ENCODE measurements at regions not wholly inside any gene's neighbourhood (a gene's known extent, or its start where the extent isn't known, plus 50 kb on each side); places are given as distances from the start of the nearest gene placed in this dataset.
"Not testable (repeated sequence)": the region's sequence is repeated elsewhere in the genome, so short reads cannot be mapped to it uniquely, and the experiment has no call there.

DNA sequence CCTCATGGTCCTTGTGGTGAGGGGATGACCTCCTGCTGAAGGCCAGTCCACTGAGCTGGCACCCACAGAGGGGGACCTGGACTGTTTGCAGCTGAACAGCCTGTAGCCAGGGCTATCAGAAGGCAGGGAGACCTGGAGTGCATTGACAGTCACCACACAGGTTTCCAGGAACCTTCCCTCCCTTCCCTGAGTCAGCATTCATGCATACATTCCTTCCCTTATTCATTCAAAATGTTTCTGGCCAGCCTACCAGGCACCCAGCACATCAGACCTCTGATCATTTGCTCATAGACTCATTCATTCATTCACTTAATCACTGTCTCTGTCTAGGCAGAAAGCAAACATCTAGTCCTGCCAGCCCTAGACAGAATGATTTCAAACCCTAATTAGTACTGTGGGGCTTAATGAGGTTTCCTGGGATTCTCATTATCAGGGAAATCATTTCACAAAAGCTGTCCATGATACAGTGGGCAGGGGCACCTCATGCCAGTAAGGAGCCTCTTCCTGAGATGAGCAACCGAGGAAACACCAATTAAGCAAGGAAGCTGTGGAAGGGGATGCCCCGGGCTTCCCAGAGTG lies 110.1 kb upstream of the PPP1R26 start:
- no peak for DNase-seq (ENCODE audit: low read depth)
- in situ Hi-C loops (cut with HindIII; ENCODE audit: low pct_unique_long_range_greater_than_20kb, low sequenced_read_pairs): no loop called here

DNA sequence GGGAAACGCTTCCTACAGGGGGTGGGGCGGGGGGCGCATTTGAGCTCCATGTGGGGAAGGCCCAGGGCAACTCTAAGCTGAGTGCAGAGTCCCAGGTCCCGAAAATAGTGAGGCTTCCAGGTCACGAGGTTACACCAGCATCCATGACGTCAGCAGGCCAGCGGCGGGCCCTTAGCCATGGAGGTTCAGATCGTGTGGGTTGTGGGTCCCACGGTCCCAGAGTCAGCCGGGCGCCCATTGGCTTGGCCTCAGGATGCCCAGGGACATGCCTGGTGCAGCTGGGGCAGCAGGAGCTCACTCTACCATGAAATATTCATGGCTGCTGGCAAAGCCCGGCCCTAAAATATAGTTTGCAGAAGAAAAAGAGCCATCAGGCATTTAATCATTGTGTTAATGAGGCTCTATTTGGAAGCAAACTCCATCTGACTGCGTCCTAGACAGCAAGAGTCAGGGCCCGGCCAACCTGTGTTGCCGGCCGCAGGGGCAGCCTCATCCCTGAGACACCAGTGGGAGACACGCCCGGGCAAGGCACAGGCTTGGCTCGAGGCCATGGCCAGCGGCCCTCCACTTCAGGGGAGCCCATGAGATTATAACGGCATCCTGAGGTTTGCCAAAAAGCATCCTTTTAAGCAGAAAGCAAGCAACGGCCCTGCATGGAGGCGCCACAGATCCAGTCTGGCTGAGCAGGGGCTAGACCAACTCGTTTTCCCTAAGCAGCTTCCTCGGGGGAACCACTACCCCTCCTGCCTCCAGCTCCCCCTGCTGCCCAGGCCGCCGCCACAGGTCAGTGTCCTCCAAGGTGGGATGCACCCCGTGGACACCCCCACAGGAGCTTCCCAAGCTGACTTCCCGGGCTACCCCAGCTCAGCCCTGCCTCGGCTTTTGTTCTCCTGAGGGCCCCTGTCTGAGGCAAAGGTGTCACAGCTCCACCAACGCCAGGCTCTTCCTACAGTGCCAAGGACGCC lies 108.9 kb upstream of the PPP1R26 start:
- no peak for DNase-seq (ENCODE audit: low read depth)
- in situ Hi-C loops (cut with HindIII; ENCODE audit: low pct_unique_long_range_greater_than_20kb, low sequenced_read_pairs): no loop called here

DNA sequence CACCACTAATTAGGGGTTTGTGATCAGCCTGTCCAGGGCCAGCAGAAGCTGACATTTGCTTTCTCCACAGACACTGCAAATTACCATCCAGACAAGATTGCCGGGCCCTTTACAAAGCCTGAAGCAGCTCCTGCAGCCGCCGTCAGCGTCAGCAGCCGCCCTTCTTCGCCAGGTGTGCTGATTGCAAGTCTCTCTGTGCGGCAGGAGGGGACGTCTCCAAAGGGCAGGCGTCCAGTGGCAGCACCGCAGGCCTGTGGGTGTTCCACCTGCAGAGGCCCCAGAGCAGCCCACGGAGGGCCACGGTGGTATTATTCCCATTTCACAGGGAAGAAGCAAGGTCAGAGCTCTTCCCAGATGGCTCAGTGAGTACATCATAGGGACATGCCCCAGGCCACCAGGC lies 108.0 kb upstream of the PPP1R26 start:
- DNase-seq (ENCODE audit: low read depth): no peak
- in situ Hi-C loops (cut with HindIII; ENCODE audit: low pct_unique_long_range_greater_than_20kb, low sequenced_read_pairs): no loop called here

DNA sequence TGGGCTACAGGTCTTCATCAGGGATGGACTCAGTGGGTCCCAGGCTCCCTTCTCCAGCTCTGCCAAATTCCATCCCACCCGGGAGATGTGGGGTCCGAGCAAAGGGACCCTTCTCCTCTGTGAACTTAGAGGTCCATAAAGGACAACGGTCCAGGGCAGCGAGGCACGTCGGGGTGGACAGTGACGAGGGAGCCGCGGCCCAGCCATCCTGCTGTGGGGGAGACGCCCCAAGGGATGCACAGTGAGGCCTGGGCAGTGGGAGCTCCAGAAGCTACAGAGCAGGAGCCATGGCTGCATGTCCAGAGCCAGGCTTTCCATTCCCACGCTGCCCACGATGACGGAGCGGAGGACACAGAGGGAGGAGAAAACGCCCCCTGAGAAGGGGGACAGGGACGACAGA lies 107.5 kb upstream of the PPP1R26 start:
- in situ Hi-C loops (cut with HindIII; ENCODE audit: low pct_unique_long_range_greater_than_20kb, low sequenced_read_pairs): no loop called here

DNA sequence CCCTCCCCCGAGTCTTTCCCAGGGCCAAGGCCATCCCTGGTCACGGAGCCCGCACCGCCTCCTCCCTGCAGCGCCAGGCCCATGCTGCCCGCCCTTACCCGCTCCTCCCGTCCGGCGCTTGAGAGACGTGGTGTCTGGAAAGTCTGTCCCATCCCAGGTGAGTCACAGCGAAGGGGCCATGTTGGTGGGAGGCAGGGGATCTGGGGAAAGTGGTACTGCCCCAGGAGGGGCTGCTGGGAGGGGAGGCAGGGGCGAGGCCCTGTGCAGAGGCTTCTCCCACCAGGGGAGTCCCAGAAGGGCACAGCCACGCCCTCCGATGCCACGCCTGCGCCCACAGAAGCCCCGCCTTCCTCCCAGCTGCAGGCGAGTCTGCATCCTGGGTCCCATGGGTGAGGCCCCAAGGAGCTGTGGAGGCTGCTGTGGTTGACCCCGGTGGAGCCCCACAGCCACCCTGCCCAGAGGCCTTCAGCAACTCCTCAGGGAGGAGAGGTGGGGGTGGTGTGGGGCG lies 107.0 kb upstream of the PPP1R26 start:
- in situ Hi-C loops (cut with HindIII; ENCODE audit: low pct_unique_long_range_greater_than_20kb, low sequenced_read_pairs): no loop called here
- no peak for DNase-seq (ENCODE audit: low read depth)

More for the DNA sequence above, 107.5 kb upstream of the PPP1R26 start:
- DNase-seq (ENCODE audit: low read depth): no peak

DNA sequence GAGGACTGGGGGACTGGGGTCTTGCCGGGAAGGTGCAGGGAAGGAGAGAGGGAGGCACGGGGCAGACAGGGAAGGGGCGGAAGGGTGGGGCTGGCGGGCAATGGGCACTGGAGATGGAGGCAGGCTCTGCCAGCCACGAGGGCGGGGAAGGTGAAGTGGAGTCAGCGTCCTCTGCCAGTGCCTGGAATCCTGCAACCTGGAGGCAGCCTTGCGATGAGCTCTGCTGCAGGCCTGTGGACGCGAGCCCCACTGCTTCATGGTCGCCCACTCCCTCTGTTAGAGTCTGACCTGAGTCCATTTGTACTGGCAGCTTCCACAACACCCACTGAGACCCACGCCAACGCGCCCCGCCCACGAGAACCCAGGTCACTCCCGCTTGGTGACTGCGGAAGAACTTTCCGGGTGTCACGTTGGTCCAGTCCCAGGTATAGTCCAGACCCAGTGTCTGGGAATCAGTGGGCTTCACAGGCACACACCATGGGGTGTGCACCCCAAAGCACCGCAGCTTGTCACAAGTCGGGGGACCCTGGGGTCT lies 106.4 kb upstream of the PPP1R26 start:
- in situ Hi-C loops (cut with HindIII; ENCODE audit: low pct_unique_long_range_greater_than_20kb, low sequenced_read_pairs): no loop called here
- no peak for DNase-seq (ENCODE audit: low read depth)

DNA sequence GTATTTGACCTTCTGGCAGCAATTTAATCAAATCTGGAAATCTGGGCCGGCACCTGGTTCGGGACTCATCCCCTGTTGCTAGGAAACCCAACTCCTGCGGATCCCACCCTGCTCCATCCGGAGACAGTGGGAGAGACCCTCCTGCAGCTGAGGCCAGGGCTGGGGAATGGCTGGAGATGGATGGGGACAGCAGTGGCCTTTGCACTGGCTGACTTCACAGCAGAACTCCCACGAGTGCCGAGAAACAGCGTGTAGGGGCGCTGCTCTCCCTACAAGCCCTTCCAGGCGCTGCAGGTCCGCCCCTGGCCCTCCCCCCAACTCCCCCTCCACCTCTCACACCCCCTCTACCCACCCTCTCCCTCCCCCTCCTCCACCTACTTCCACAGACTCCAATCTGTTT lies 105.8 kb upstream of the PPP1R26 start:
- DNase-seq (ENCODE audit: low read depth): no peak
- in situ Hi-C loops (cut with HindIII; ENCODE audit: low pct_unique_long_range_greater_than_20kb, low sequenced_read_pairs): no loop called here

DNA sequence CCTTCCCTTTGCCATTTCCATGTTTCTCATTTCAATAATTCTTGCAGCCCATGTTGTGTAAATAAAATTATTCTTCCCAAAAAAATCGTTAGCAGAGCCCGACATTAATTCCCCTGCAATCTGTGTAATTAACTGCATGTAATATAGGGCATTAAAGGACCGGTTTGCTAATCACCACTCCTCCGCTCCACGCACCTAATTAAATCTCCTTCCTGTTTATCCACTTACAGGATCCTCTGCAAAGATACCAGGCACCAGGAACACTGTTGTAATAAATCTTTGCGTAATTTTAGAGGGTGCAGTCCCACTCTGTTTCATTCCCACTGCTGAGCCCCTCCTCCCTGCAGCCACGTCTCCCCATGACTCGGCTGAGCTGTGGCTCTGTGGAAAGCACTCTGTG lies 105.0 kb upstream of the PPP1R26 start:
- in situ Hi-C loops (cut with HindIII; ENCODE audit: low pct_unique_long_range_greater_than_20kb, low sequenced_read_pairs): no loop called here
- DNase-seq (ENCODE audit: low read depth): no peak

DNA sequence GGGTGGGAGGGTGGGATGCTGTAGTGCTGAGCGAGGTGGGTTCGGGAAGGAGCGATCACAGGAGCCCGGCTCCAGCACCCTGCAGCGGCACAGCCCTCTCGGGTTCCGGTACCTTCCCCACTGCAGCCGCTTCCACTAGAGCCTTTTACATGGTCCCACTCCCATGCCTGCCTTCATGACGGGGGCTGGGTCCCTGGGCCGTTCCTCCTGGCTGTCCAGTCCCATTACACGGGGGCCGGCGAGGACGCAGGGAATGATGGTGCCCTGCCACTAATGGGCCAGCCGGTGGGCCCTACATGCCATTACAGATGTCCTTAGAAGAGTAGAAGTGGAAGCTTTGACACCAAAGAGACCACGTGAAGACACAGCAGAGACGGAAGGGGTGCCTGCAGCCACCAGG lies 104.6 kb upstream of the PPP1R26 start:
- in situ Hi-C loops (cut with HindIII; ENCODE audit: low pct_unique_long_range_greater_than_20kb, low sequenced_read_pairs): no loop called here
- DNase-seq (ENCODE audit: low read depth): no peak

DNA sequence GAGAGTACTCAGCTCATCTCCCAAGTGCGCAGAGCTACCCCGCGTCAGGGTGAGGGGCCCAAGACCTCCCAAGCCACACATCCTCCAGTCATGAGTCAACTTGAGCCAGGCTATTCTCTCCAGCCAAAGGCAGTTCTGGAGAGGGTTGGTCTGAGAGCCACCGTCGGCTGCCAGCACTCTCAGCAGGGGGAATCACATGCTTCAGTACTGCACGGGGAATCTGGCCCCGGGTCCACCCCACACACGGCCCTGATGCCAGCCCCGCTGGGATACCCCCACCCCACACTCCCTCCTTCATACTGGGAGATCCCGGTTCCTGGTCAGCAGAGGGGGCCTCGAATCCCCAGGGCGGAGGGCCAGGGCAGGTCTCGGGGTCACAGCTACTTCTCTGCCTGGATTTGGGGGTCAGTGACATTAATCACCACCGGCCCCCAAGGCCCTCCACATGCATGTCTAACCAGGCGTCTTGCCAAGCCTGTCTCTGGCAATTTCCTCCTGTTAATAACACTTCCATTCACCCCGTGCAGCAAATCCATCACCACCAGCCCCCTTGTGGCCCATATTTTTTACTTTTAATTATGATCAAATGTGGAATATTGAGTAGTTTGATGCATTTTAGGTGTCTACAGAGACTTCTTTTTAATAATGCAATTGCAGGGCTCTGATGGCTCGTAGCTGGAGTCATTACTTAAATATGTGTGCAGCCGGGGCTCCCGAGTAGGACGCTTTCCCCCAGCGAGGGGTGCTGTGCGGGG lies 102.9 kb upstream of the PPP1R26 start:
- in situ Hi-C loops (cut with HindIII; ENCODE audit: low pct_unique_long_range_greater_than_20kb, low sequenced_read_pairs): no loop called here
- no peak for DNase-seq (ENCODE audit: low read depth)

DNA sequence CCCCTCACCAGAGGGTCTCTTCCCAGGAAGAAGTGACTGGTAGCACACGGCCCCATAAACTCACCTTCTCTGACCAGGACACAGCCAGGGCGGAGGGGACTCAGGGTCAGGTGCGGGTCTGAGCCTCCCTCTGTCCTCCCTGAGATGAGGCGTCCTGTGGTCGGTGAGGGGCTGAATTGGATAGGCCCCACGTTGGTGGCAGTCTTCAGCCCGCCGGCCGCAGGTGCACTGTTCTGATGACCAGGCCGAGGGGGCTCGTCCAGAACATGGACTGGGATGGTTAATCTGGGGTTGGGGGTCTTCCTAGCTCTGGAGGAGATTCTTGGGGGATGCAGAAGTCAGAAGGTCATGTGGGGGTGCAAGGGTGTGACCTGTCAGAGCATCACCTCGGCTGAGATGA lies 102.2 kb upstream of the PPP1R26 start:
- DNase-seq (ENCODE audit: low read depth): no peak
- in situ Hi-C loops (cut with HindIII; ENCODE audit: low pct_unique_long_range_greater_than_20kb, low sequenced_read_pairs): no loop called here

DNA sequence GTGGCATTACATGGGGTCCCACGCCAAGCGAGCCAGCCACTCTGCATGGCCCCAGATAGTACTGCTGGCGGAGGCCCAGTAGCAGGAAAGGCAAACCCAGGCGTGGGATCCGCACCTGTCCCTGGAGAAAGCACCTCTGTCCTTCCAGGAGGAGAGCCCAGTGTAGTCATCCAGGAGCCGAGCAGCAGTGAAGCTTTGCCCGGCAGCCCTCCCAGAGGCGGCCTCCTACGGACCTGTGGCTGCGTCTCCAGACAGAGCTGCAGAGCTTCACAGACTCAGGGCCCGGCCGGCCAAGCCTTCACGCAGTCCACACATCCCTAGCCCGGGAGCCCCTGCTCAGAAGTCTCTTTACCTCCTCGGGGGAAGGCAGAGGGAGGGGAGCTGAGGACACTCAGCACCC lies 100.8 kb upstream of the PPP1R26 start:
- DNase-seq (ENCODE audit: low read depth): no peak
- in situ Hi-C loops (cut with HindIII; ENCODE audit: low pct_unique_long_range_greater_than_20kb, low sequenced_read_pairs): no loop called here

DNA sequence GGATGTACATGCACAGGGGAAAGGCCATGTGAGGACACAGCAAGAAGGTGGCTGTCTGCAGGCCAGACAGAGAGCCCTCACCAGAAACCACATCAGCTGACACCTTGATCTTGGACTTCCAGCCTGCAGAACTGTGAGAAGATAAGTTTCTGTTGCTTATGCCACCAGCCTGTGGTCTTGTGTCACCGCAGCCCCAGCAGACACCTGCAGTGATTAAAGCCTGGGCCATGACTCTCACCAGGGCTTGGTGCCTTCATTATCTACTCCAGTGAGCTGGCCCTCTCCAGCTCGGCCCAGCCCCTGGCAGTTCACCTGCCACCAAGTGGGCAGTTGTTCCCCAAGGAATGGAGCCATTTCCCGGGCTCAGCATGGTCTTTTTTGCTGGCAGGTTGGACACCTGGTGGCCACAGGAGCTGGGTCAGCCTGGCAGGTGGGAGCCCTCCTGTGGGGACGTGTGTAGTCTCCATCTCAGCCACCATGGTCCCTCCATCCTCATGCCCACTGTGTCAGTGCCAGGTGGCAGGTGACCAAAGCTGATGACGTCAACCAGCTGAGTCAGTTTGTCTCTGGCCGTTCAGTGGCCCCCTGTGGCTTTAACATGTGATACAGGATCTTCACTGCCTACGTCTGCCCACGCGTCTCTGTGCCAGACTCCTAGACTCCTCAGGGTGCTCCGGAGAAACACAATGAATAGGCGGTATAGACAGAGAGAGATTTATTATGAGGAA lies 99.9 kb upstream of the PPP1R26 start:
- DNase-seq (ENCODE audit: low read depth): no peak

DNA sequence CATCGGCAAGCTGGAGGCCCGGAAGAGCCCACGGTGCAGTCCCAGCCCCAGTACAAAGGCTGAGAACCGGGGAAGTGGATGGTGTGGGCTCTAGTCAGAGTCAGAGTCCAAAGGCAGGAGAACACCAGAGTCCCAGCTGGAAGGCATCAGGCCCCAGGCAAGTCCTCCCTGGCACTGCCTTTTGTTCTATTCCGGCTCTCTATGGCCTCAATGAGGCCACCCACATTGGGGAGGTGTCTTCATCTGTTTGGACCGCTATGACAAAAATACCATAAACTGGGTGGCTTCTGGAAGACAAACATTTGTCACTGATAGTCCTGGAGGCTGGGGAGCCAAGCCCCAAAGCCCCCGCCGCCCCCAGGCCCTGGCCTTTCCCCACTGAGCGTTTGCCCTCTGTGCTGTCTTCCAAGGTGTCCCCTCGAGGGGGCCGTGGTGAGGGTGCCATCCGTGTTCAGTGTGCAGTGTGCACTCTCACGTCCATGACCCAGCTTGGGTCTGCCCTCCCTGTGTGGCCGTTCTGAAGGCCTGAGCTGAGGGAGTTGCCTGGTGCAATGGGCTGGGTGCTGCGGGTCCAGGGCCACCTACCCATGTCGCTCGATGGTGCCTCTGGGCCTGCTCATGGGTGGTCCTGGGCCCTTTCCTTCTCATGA lies 99.1 kb upstream of the PPP1R26 start:
- in situ Hi-C loops (cut with HindIII; ENCODE audit: low pct_unique_long_range_greater_than_20kb, low sequenced_read_pairs): no loop called here
- no peak for DNase-seq (ENCODE audit: low read depth)

More for the DNA sequence above, 99.9 kb upstream of the PPP1R26 start:
- in situ Hi-C loops (cut with HindIII; ENCODE audit: low pct_unique_long_range_greater_than_20kb, low sequenced_read_pairs): no loop called here

DNA sequence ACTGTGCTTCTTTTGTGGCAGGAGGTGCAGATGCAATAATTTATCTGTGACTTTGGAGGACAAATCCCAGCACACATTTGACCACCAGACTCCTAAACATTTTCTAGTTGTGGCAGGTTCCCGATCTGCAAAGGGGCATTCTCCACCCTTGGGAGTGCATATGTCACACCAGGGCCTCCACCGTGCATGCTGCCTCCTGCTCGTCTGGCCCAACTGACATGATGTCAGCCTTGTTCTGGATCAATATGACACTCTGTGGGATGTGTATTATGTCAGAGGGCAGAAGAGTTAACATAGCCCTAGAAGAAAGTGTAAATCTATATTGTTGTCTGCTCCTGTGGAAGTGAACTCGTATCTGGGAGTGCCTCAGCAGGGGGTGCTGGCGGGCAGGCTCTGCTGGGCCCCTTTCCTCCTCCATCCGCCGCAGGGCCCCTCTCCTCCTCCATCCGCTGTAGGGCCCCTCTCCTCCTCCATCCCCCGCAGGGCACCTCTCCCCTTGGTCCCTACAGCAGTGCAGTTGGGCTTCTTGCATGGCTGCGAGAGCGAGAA lies 97.7 kb upstream of the PPP1R26 start:
- DNase-seq (ENCODE audit: low read depth): no peak
- in situ Hi-C loops (cut with HindIII; ENCODE audit: low pct_unique_long_range_greater_than_20kb, low sequenced_read_pairs): no loop called here

DNA sequence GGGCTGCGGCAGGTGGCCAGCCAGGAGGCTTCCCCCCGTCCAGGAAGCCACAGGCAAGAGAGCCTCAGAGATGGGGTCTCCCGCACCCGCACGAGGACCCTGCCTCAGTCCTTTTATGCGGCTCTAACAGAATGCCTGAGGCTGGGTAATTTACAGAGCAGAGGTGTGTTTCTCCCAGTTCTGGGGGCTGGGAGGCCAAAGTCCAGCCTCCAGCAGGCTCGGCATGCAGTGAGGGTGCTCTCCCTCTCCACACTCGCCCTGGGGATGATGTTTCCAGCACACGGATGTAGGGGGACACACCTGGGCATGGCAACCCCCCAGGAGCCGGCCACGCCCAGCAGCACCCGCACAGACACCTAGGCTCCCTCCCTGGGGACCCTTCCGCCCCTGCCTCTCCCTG lies 95.4 kb upstream of the PPP1R26 start:
- DNase-seq (ENCODE audit: low read depth): no peak
- in situ Hi-C loops (cut with HindIII; ENCODE audit: low pct_unique_long_range_greater_than_20kb, low sequenced_read_pairs): no loop called here

DNA sequence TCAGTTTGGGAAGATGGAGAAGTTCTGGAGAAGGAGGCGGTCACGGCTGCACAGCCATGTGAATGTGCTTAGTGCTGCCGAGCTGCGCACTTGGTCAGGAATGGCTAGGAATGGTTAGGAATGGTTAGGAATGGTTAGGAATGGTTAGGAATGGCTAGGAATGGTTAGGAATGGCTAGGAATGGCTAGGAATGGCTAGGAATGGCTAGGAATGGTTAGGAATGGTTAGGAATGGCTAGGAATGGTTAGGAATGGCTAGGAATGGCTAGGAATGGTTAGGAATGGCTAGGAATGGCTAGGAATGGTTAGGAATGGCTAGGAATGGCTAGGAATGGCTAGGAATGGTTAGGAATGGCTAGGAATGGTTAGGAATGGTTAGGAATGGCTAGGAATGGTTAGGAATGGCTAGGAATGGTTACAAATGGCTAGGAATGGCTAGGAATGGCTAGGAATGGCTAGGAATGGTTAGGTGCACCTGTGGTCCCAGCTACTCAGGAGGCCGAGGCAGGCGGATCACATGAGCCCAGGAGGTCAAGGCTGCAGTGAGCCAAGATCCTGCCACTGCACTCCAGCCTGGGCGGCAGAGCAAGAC lies 94.7 kb upstream of the PPP1R26 start:
- in situ Hi-C loops (cut with HindIII; ENCODE audit: low pct_unique_long_range_greater_than_20kb, low sequenced_read_pairs); DNase-seq (ENCODE audit: low read depth): not testable (repeated sequence)

Data from Caki2 (cell line).